ENCODE measurements at regions not wholly inside any gene's neighbourhood (a gene's known extent, or its start where the extent isn't known, plus 50 kb on each side); places are given as distances from the start of the nearest gene placed in this dataset.

GRCh38 chr13:48761256-48761655, 107.5 kb downstream of the CYSLTR2 start:
- Histone ChIP-seq H3K27me3 (ENCODE audit: control insufficient read depth, insufficient read depth, low read length) (peaks cover 4% of the 10 kb centered on the region), H3K9me3 (ENCODE audit: control insufficient read depth in 2 of 2, low read length in 2 of 2) (peaks cover 22 to 32% of the 10 kb centered on the region in 2 experiments), H3K4me1 (ENCODE audit: control insufficient read depth, insufficient read depth, low read length, poor library complexity, severe bottlenecking) (no peaks in the 10 kb centered on the region), H3K4me3 (ENCODE audit: low read depth, low read length) (no peak overlapping the region), H3K27ac (ENCODE audit: insufficient read depth, low read length, poor library complexity, severe bottlenecking) (no peak overlapping the region), H3K36me3 (ENCODE audit: control insufficient read depth, insufficient read depth, low read length) (no peaks in the 10 kb centered on the region)
- no peak for DNase-seq
- ATAC-seq (ENCODE audit: low read depth in 2 of 2): no peak
- Mint-ChIP-seq H3K9me3 (peaks cover 0 to 30% (median 11%) of the 10 kb centered on the region in 7 donors), H3K36me3 (no peaks in the 10 kb centered on the region), H3K4me1 (no peaks in the 10 kb centered on the region), H3K27me3 (peaks cover 7% of the 10 kb centered on the region), H3K27ac (no peak overlapping the region), H3K4me3 (no peak overlapping the region)

GRCh38 chr13:48769107-48769704, 115.5 kb downstream of the CYSLTR2 start:
- peaks cover 2 to 8% (median 4%) of the 10 kb centered on the region in 4 donors for H3K4me1 Mint-ChIP-seq
- H3K27ac Mint-ChIP-seq: no peak overlapping the region
- Histone ChIP-seq H3K4me3 (ENCODE audit: low read depth, low read length) (no peak overlapping the region), H3K9me3 (ENCODE audit: control insufficient read depth in 2 of 2, low read length in 2 of 2) (peaks cover 17 to 18% of the 10 kb centered on the region in 2 experiments), H3K27ac (ENCODE audit: insufficient read depth, low read length, poor library complexity, severe bottlenecking) (no peak overlapping the region), H3K4me1 (ENCODE audit: control insufficient read depth, insufficient read depth, low read length, poor library complexity, severe bottlenecking) (no peaks in the 10 kb centered on the region), H3K27me3 (ENCODE audit: control insufficient read depth, insufficient read depth, low read length) (no peaks in the 10 kb centered on the region), H3K36me3 (ENCODE audit: control insufficient read depth, insufficient read depth, low read length) (no peaks in the 10 kb centered on the region)
- no peaks in the 10 kb centered on the region for H3K36me3 Mint-ChIP-seq
- ATAC-seq (ENCODE audit: low read depth in 2 of 2): peak; percentile 99 to 100
- no peak overlapping the region for H3K4me3 Mint-ChIP-seq
- H3K27me3 Mint-ChIP-seq: peaks cover 14% of the 10 kb centered on the region
- H3K9me3 Mint-ChIP-seq: peaks cover 0 to 25% (median 13%) of the 10 kb centered on the region in 7 donors
- peak; percentile 68 to 88 (median 85) for DNase-seq

GRCh38 chr13:48770372-48770771, 116.6 kb downstream of the CYSLTR2 start:
- Mint-ChIP-seq H3K9me3 (peaks cover 0 to 13% (median 10%) of the 10 kb centered on the region in 7 donors), H3K27me3 (peaks cover 14% of the 10 kb centered on the region), H3K27ac (no peak overlapping the region), H3K36me3 (no peaks in the 10 kb centered on the region), H3K4me1 (peaks cover 2 to 8% (median 4%) of the 10 kb centered on the region in 4 donors), H3K4me3 (no peak overlapping the region)
- H3K27ac ChIP-seq (ENCODE audit: insufficient read depth, low read length, poor library complexity, severe bottlenecking): no peak overlapping the region
- ATAC-seq (ENCODE audit: low read depth in 2 of 2) (no peak), DNase-seq (no peak)
- H3K4me3 ChIP-seq (ENCODE audit: low read depth, low read length): no peak overlapping the region
- no peaks in the 10 kb centered on the region for H3K4me1 ChIP-seq (ENCODE audit: control insufficient read depth, insufficient read depth, low read length, poor library complexity, severe bottlenecking)
- H3K27me3 ChIP-seq (ENCODE audit: control insufficient read depth, insufficient read depth, low read length): no peaks in the 10 kb centered on the region
- peaks cover 6 to 7% of the 10 kb centered on the region in 2 experiments for H3K9me3 ChIP-seq (ENCODE audit: control insufficient read depth in 2 of 2, low read length in 2 of 2)
- no peaks in the 10 kb centered on the region for H3K36me3 ChIP-seq (ENCODE audit: control insufficient read depth, insufficient read depth, low read length)

GRCh38 chr13:48772908-48773307, 119.2 kb downstream of the CYSLTR2 start:
- Histone ChIP-seq H3K36me3 (ENCODE audit: control insufficient read depth, insufficient read depth, low read length) (no peaks in the 10 kb centered on the region), H3K4me1 (ENCODE audit: control insufficient read depth, insufficient read depth, low read length, poor library complexity, severe bottlenecking) (no peaks in the 10 kb centered on the region), H3K27ac (ENCODE audit: insufficient read depth, low read length, poor library complexity, severe bottlenecking) (no peak overlapping the region), H3K27me3 (ENCODE audit: control insufficient read depth, insufficient read depth, low read length) (no peaks in the 10 kb centered on the region), H3K4me3 (ENCODE audit: low read depth, low read length) (no peak overlapping the region), H3K9me3 (ENCODE audit: control insufficient read depth in 2 of 2, low read length in 2 of 2) (no peaks in the 10 kb centered on the region)
- DNase-seq (no peak), ATAC-seq (ENCODE audit: low read depth in 2 of 2) (no peak)
- no peak overlapping the region for H3K27ac Mint-ChIP-seq
- peaks cover 2 to 8% (median 4%) of the 10 kb centered on the region in 4 donors for H3K4me1 Mint-ChIP-seq
- H3K9me3 Mint-ChIP-seq: peaks cover 0 to 8% (median 2%) of the 10 kb centered on the region in 7 donors
- no peaks in the 10 kb centered on the region for H3K36me3 Mint-ChIP-seq
- no peak overlapping the region for H3K4me3 Mint-ChIP-seq
- H3K27me3 Mint-ChIP-seq: peaks cover 5% of the 10 kb centered on the region

GRCh38 chr13:48773531-48774275, 120.0 kb downstream of the CYSLTR2 start:
- no peaks in the 10 kb centered on the region for H3K4me1 ChIP-seq (ENCODE audit: control insufficient read depth, insufficient read depth, low read length, poor library complexity, severe bottlenecking)
- H3K36me3 ChIP-seq (ENCODE audit: control insufficient read depth, insufficient read depth, low read length): no peaks in the 10 kb centered on the region
- ATAC-seq (ENCODE audit: low read depth in 2 of 2): no peak
- Mint-ChIP-seq H3K9me3 (peaks cover 0 to 7% (median under 1%) of the 10 kb centered on the region in 7 donors), H3K36me3 (no peaks in the 10 kb centered on the region), H3K27me3 (peaks cover 5% of the 10 kb centered on the region), H3K4me3 (no peak overlapping the region), H3K4me1 (peaks cover 2 to 8% (median 4%) of the 10 kb centered on the region in 4 donors), H3K27ac (no peak overlapping the region)
- no peak overlapping the region for H3K27ac ChIP-seq (ENCODE audit: insufficient read depth, low read length, poor library complexity, severe bottlenecking)
- no peaks in the 10 kb centered on the region for H3K27me3 ChIP-seq (ENCODE audit: control insufficient read depth, insufficient read depth, low read length)
- no peaks in the 10 kb centered on the region for H3K9me3 ChIP-seq (ENCODE audit: control insufficient read depth in 2 of 2, low read length in 2 of 2)
- H3K4me3 ChIP-seq (ENCODE audit: low read depth, low read length): no peak overlapping the region
- DNase-seq: no peak

GRCh38 chr13:48775285-48775684, 121.6 kb downstream of the CYSLTR2 start:
- no peak overlapping the region for H3K4me3 ChIP-seq (ENCODE audit: low read depth, low read length)
- H3K9me3 ChIP-seq (ENCODE audit: control insufficient read depth in 2 of 2, low read length in 2 of 2): peaks cover 7 to 8% of the 10 kb centered on the region in 2 experiments
- H3K4me1 Mint-ChIP-seq: no peaks in the 10 kb centered on the region
- no peak overlapping the region for H3K27ac Mint-ChIP-seq
- ATAC-seq (ENCODE audit: low read depth in 2 of 2) (no peak), DNase-seq (no peak)
- peaks cover 0 to 12% (median 8%) of the 10 kb centered on the region in 7 donors for H3K9me3 Mint-ChIP-seq
- H3K4me1 ChIP-seq (ENCODE audit: control insufficient read depth, insufficient read depth, low read length, poor library complexity, severe bottlenecking): no peaks in the 10 kb centered on the region
- H3K27ac ChIP-seq (ENCODE audit: insufficient read depth, low read length, poor library complexity, severe bottlenecking): no peak overlapping the region
- H3K4me3 Mint-ChIP-seq: no peak overlapping the region
- no peaks in the 10 kb centered on the region for H3K36me3 ChIP-seq (ENCODE audit: control insufficient read depth, insufficient read depth, low read length)
- H3K36me3 Mint-ChIP-seq: no peaks in the 10 kb centered on the region
- H3K27me3 Mint-ChIP-seq: peaks cover 15% of the 10 kb centered on the region
- no peaks in the 10 kb centered on the region for H3K27me3 ChIP-seq (ENCODE audit: control insufficient read depth, insufficient read depth, low read length)

GRCh38 chr13:48775804-48776203, 122.1 kb downstream of the CYSLTR2 start:
- no peak for DNase-seq
- H3K36me3 ChIP-seq (ENCODE audit: control insufficient read depth, insufficient read depth, low read length): no peaks in the 10 kb centered on the region
- no peak for ATAC-seq (ENCODE audit: low read depth in 2 of 2)
- H3K27me3 ChIP-seq (ENCODE audit: control insufficient read depth, insufficient read depth, low read length): no peaks in the 10 kb centered on the region
- no peaks in the 10 kb centered on the region for H3K4me1 ChIP-seq (ENCODE audit: control insufficient read depth, insufficient read depth, low read length, poor library complexity, severe bottlenecking)
- no peak overlapping the region for H3K27ac ChIP-seq (ENCODE audit: insufficient read depth, low read length, poor library complexity, severe bottlenecking)
- no peak overlapping the region for H3K4me3 Mint-ChIP-seq
- H3K36me3 Mint-ChIP-seq: no peaks in the 10 kb centered on the region
- peaks cover 15% of the 10 kb centered on the region for H3K27me3 Mint-ChIP-seq
- peaks cover 0 to 13% (median 9%) of the 10 kb centered on the region in 7 donors for H3K9me3 Mint-ChIP-seq
- H3K9me3 ChIP-seq (ENCODE audit: control insufficient read depth in 2 of 2, low read length in 2 of 2): peaks cover 12% of the 10 kb centered on the region in 2 experiments
- no peaks in the 10 kb centered on the region for H3K4me1 Mint-ChIP-seq
- H3K27ac Mint-ChIP-seq: no peak overlapping the region
- H3K4me3 ChIP-seq (ENCODE audit: low read depth, low read length): no peak overlapping the region
